SIG-M5 treated with dmso at 0.1 percent for 504 hours (cell line): ENCODE measurements at regions not wholly inside any gene's neighbourhood (a gene's known extent, or its start where the extent isn't known, plus 50 kb on each side); places are given as distances from the start of the nearest gene placed in this dataset.
"Not testable (repeated sequence)": the region's sequence is repeated elsewhere in the genome, so short reads cannot be mapped to it uniquely, and the experiment has no call there.

Source experiments
- DNase-seq: peaks from one replicate; lab custom pipeline; 2025; ENCODE audit not compliant: unreplicated experiment; lab: John Stamatoyannopoulos, UW

DNA sequence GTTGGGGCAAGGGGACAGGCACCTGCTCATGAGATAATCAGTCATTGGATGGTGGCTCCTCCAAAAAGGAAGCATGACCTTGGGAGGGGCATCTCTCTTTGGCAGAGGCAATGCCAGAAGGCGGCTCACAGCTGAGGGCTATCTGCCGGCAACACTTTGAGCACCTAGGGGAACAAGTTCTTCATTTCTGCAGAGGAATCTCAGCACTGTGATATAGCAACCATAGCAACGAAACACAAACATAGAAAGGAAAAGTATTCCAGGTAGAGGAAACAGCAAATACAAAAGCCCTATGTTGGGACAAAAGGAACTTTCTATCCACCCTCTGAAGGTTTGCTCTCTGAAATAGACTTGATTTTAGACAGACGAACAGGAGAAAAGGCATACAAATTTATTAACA, 89.1 kb upstream of the NEDD4L start:
- DNase-seq = no peak

DNA sequence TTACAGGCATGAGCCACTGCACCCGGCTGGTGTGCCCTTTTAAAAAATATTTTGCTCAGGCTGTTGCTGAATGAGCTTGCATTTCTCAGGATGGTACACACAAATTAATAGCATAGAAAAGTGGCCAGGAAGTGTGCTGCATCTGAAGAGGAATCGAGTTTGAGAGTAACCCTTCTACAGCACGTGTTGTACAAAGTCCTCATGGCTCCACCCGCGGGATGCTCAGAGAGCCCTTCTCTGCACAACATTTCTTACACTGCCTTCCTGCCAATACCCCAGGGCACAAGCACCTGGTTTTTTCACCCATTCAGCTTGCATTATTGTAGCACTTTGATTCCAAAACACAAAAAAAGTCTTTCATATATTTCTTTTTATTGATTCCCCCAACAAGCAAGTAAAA, 90.1 kb upstream of the NEDD4L start:
- no peak for DNase-seq

DNA sequence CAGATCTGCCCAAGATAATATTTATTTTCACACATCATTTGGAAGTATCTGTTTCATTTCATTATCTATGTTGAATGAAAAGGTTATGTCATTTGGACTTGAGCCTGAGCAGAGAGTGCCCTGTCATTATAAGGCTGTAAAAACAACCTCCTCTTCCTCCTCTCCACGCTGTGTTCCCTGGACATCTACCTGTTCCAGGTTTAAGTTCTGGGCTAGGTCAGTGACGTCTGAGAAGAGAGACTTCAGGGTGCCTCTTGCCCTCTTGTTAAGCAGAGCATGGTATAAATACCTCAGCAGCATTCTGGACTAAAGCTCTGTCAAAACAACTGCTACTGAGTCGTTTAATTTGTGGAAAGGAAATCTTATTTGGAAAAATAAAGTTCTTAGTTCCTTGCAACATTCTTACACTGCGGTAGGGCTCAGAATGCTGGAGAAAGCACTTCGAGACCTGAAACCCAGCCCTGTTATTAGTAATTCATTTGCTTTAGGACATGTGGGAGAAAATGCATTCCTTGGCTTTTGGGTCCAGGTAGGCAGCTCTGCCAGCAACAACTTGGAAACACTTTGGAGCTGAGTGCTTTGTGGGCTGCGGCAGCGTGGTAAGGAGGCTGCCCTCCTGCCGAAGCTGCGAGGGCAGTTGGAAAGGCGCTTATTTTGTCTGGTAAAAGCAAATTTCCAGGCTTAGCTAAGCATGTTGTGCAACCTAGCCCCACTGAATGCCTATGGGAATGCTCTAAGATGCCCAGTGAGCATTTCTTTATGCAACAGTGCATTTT, 91.8 kb upstream of the NEDD4L start:
- DNase-seq = no peak

DNA sequence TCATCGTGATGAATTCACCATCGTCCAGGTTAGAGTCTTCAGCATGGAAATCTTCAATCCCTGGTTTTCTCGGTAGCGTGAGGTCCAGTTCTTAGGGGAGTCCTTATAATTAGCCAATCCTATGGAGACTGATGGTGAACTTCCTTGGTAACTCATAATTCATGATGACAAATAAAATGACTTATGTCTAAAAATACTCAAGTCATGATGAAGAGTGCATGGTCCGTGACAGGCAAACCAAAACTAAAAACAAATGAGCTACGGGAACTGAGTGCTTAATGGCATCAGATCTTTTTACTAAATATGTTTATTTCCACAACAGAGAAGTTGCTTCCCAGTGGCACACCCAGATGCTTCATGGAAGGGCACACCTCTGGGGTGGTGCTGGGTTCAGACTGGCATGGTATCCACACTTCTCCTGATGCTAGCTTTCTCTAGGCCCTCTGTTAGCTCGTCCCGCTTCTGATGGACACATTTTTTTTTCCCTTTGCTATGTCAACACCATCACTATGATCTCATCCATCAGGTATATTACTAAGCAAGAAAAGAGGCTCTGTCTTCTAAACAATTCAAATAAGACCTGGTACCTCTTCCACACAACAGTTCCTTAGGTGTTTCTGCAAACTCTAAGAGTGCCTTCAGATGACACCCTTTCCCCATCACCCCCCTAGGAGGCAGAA, 92.8 kb upstream of the NEDD4L start:
- no peak for DNase-seq

DNA sequence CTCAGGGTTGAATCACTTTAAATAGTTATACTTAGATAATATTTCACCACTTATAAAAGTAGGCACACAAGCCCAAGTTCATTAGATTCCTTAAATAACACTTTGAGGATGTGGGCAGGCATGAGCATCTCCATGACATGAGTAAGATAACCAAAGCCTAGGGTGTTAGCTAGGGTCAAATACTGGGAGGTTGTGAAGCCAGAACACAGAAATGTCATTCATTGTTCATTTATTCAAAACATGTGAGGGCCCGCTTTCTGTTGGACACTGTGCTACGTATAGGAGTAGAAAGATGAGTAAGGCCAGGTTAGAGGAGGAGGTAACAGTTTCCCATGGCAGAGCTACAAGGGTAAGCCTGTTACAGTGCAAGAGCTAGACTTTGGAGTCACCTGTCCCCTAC, 93.5 kb upstream of the NEDD4L start:
- DNase-seq = no peak

DNA sequence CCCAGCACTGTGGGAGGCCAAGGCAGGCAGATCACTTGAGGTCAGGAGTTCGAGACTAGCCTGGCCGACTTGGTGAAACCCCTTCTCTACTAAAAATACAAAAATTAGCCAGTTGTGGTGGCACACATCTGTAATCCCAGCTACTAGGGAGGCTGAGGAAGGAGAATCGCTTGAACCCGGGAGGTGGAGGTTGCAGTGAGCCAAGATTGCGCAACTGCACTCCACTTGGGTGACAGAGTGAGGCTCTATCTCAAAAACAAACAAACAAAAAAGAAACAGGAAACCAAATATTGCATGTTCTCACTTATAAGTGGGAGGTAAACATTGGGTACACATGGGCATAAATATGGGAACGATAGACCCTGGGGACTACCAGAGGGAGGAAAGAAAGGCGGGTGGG, 94.7 kb upstream of the NEDD4L start:
- not testable (repeated sequence) for DNase-seq

DNA sequence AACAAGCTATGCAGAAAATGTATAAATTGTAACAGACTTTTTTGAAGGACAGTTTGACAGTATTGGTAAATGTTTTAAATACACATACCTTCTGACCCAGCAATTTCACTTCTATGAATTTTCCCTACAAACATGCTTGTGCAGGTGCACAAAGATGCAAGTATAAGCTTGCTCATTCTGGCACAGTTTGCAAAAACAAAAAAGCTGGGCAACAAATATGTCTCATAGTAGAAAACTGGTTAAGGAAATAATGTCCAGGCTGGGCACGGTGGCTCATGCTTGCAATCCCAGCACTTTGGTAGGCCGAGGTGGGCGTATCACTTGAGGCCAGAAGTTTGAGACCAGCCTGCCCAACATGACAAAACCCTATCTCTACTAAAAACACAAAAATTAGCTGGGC, 96.9 kb upstream of the NEDD4L start:
- no peak for DNase-seq

DNA sequence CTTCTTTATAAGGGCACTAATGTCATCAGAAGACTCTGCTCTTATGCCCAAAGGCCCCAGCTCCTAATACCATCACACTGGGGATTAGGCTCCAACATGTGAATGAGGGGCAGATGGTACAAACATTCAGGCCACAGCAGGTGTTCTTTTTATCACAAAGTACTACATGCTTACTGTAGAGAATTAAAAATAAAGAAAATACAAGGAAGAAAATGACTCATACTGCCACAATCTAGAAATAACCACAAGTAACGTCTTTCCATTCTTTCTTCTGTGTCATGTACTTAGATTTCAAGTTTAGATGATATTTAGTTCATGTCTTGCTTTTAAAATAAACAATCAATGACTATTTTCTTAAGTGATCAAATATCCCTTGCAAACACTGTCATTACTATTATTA, 100.3 kb upstream of the NEDD4L start:
- DNase-seq = no peak

DNA sequence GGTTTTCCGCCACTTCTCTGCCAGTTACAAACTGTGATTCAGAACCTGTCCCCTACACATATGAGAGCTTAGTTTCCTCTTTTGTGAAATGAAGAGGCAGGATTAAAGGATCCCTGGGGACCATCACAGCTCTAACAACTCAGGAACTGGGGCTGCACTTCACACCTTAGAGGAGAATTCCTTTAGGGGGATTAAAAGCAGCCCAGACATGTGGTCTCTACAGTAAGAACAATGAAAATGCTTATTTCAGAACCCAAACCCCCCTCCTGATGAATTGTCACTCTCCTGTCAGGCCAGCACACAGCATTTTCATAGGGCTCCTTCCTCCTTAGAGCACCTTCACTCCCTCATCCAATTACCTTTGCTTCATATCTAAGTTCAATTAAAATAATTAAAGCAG, 101.5 kb upstream of the NEDD4L start:
- DNase-seq = no peak

DNA sequence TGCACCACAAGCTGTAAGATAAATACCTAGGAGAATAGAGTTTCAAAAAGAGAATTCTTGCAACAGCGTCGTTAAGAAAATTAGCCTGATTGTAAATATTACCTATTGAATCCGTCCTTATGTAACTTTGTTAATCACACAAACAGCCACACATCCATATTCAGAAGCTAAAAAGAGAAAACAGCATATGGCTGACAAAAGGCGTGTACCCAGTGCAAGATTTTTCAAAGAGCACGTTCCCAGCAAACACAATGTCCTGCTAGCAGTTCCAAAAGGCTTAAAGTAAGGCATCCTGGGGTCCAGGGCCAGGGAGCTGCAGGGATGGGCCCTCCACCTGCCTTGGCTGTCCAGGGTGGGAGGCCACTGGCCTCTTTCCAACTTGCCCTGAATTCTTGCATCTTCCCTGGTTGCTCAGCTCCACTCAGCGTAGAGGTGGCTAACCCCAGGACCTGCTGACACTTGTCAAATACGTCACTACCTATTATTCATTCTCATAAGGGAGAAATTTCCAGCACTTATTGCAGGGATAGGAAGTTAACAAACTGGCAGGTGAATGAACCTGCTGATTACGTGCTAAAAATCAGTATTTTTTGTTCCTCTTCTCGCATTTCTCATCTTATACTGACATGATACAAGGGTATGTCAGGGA, 102.1 kb upstream of the NEDD4L start:
- no peak for DNase-seq

DNA sequence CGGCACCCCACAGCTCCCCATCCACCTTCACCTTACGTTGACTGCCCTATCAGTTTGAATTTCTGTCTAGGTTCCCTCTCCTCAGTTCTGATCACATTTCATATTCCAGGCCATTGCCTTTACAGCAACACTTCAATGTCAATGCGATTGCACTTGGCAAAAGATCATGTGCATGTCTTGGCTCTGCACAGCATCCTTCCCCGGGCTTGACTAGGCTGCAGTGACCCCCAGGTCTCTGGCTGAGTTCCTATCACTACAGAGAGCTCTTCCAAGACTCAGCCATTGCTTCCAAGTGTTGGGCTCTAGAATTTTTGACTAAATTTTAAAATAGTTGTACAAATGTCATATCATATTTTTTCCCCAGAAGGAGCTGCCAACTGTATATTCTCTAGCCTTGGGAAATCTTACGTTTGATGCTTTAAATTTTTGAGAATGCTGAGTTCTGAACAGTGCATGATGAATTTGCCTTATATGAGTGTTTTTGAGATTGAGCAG, 103.8 kb upstream of the NEDD4L start:
- no peak for DNase-seq

DNA sequence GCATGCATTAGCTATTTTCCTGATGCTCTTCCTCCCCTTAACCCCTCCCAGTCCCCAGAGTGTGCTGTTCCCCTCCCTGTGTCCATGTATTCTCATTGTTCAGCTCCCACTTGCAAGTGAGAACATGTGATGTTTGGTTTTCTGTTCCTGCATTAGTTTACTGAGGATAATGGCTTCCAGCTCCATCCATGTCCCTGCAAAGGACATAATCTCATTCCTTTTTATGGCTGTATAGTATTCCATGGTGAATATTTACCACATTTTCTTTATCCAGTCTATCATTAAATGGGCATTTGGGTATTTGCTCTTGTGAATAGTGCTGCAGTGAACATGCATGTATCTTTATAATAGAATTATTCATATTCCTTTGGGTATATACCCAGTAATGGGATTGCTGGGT, 109.7 kb upstream of the NEDD4L start:
- DNase-seq = not testable (repeated sequence)

DNA sequence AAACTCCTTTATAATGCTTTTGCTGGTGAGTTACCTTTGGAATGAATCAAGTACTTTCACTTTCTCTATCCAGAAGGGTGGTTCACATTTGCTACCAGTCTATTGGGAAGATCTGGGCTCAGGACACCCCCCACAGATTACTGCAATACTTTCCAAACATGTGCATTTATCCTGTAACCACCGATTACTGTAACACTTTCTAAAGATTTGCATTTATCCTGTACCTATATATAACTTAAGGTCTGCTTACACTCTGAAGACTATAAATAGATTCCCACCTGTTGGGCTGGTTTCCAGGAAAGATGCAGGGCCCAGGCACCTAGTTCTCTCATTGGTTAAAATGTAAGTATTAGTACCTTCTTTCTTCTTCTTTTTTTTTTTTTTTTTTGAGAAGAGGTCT, 113.0 kb upstream of the NEDD4L start:
- DNase-seq = no peak

DNA sequence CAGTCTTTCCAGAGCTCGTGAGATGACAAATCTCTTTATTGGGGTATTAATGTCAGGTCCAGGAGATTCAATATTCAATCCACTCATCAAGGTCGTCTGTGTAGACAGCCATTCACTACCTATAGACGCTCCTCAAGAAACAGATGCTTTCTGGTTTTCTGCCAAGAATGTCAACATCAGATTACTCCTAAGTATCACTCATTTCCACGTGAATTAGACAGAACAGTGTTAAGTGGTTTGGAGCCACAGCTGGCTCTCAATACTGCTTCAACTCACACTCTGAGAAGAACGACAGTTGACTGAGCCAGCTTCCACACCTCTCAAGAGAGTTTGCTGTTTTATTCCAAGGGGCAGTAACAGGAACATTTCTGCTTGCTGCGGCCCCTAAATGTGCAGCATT, 113.5 kb upstream of the NEDD4L start:
- no peak for DNase-seq

DNA sequence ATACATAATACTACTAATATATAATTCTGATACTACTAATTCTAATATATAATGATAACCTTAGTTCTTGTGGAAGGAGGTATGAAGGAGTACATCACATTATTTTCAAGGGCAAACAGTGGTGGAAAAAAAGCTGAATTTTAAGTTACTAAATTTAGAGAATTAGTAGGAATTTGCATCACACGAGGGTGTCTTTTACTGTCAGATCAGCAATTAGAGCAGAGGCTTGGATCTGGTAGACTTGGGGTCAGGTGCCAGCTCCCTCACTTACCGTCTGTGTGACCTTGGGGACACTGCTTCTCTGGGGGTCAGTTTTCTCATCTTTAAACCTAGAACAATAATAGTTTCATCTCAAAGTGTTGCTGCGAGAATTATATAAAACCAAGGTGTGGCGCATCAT, 114.1 kb upstream of the NEDD4L start:
- no peak for DNase-seq

DNA sequence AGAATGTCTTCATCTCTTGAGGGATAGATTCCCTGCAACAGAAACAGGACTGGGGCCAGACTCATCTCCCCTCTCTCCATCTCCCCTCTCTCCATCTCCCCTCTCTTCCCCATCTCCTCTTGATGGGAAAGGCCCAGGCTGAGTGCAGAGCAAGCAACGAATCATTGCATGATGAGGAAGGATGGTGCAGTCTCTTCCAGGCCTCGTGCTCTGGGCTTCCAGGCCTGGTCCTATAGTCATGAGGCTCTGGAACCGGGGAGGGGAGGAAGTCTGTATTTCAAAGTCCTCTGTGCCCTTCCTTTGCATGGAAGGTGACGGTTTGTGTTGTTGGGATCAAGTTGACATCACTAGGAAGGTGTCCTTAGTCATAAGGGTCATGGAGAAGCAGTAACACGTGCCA, 115.6 kb upstream of the NEDD4L start:
- no peak for DNase-seq

DNA sequence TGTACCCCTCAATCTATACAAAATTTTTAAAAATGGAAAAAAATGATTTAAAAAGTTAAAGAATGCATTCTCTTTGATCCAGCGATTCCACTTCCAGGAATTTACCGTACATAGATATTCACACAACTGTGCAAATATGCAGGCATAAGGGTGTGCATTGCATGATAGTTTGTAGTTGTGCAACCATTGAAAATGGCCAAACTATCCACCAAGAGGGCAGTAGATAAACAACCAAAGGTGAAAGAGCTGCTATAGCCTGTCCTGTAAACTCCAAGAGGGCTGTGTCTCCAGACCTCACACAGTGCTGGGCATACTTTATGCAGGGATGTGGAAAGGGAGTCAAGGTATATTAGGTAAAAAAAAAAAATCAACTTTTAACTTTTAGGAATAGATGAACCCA, 116.5 kb upstream of the NEDD4L start:
- no peak for DNase-seq

DNA sequence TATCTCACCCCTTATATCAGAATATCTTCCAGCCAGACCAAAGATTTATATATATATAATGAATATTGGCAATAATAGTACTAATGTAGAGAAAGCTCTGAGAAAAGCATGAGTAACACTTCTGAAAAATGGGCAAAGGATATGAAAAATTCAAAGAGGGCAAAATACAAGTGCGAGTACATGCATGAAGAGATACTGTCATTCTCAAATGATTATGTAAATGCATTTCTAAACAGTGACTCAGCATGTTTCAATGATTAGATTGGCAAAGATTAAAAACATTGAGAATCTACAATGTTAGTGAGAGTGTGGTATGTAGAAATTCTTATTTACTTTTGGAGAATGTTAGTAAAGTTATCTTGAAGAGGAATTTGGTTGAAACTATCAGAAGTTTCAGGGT, 118.3 kb upstream of the NEDD4L start:
- DNase-seq = no peak

DNA sequence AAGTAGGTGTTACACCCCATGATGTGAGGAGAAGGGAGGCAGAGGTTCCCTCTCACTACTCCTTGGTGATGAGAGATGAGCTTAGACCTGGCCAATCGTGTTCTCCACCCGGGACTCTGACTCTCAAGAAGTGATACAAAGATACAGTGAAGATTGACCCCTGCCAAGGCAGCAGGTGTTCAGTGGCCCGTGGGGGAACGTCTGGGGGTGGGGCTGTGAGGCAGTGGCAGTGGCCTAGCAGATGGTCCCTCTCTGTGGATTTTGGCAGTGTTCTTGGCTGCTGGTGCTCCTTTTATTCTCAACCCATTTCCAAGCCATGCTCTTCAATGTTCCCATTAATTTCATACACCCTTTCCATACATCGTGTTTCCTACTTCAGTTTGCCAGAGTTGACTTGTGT, 120.4 kb upstream of the NEDD4L start:
- no peak for DNase-seq

DNA sequence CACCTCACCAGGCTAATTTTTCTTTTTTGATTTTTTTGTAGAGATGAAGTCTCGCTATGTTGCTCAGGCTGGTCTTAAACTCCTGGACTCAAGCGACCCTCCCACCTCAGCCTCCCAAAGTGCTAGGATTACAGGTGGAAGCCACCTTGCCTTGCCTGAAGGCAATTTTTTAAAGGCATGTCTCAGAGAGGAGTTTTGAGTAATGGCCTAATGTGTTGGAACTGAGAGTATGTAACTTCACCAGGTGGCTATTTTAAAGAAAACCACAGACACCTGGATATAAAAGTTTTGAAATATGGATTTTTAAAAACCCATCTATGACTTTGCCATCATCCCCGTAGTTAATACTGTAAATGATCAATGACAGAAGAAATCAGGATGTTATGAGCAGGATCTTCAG, 119.8 kb upstream of the ATP8B1 start:
- DNase-seq = no peak

DNA sequence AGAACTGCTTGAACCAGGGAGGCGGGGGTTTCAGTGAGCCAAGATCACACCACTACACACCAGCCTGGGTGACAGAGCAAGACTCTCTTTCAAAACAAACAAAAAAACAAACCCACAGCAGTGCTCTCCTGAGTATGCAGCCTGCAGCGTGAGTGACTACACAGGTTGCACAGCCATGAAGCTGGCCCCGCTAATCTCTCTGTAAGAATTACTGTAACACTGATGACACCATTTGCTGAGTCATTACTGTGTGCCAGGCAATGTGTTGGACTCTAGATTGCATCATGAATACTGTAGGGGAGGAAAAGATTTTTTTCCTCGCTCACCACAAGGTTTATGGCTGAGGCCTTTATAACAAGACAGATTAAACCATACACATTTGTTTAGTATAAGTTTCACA, 118.6 kb upstream of the ATP8B1 start:
- peak; percentile 70 for DNase-seq

DNA sequence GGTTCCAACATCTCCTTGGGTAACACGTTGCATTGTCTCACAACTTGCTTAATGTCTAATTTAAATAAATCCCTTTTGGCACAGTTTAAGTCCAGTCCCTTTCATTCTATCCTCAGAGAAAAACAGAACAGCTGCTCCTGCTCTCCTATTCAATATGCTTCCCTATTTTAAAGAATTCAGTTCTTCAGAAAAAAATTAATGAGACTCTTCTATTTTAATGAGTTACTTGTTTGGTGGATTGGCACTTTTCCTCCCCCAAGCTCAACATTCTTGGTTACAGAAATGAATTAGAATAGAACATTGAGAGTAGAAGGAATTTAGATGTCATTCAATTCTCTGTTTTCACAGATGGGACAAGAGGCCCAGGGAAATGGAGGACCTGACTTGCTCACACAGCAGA, 116.9 kb upstream of the ATP8B1 start:
- no peak for DNase-seq
